ENCODE measurements at regions not wholly inside any gene's neighbourhood (a gene's known extent, or its start where the extent isn't known, plus 50 kb on each side); places are given as distances from the start of the nearest gene placed in this dataset.

DNA sequence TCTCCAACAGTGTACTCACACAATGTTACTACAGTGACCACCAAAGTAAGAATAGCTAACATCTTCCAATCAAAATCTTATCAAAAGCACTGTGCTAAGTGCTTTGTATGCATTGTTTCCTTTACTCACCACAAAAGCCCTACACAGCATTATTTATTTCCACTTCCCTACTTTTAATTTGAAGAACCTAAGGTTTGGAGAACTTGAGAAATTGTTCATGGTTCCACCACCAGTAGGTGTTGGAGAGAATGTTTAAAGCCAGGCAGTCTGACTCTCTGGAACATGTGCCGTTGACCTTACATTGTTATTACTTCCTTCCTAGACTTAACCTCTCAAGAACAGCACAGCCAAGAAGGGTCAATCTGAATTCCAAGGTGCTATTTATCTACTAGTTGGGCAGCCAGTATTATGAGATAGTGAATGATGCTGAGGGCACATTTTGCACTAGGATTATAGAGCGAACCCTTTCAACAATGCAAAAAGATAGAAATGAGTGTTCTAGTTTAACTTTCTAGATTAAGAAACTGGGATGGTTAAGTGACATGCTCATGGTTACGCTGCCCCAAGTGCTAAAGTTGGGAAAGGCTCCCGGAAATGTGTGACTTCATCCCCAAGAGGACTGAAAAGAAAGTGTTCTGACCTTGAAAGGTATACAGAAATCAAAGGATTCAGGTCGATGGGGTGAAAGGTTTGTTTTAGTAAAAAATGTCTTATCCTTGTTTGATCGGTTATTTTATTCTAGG is 55.2 kb upstream of the FAM136A start:
- WGBS (ENCODE audit: insufficient coverage), result 78% methylated on average over 5 of the region's 6 CpGs
- ChIA-PET POLR2A (no interaction called here), CTCF (interaction anchor here in 1 of 2 donors (0.6 kb wide), 1 partner anchor 30 kb away, joined by 3 read pairs; no protein-coding TSS in a partner anchor)
- H3K27me3 ChIP-seq (replicated peaks in 1 of 2; ENCODE audit: control insufficient read depth in 2 of 2, extremely low read depth in 1 of 2, insufficient read depth in 2 of 2, low read length in 1 of 2), result peaks cover 0 to under 1% of the 10 kb centered on the region in 2 experiments
- DNase-seq, result no peak
- peaks cover 0 to 15% of the 10 kb centered on the region in 2 donors for H3K27me3 Mint-ChIP-seq
- H3K36me3 Mint-ChIP-seq, result no peaks in the 10 kb centered on the region
- H3K4me1 ChIP-seq (ENCODE audit: control insufficient read depth in 1 of 2, extremely low read depth in 1 of 2, insufficient read depth in 2 of 2, low read length in 2 of 2), result no peaks in the 10 kb centered on the region
- H3K4me1 Mint-ChIP-seq, result no peaks in the 10 kb centered on the region
- H3K9me3 Mint-ChIP-seq, result no peaks in the 10 kb centered on the region
- H3K27ac Mint-ChIP-seq, result no peak overlapping the region
- H3K36me3 ChIP-seq (ENCODE audit: control insufficient read depth in 2 of 2, extremely low read depth in 1 of 2, insufficient read depth in 1 of 2, low read length in 1 of 2), result no peaks in the 10 kb centered on the region
- no peak overlapping the region for H3K4me3 Mint-ChIP-seq
- no peak for ATAC-seq (replicated peaks in 1 of 4)
- H3K9me3 ChIP-seq, result no peaks in the 10 kb centered on the region
- H3K4me3 ChIP-seq (ENCODE audit: control insufficient read depth in 1 of 2, extremely low read depth in 1 of 2, low read length in 1 of 2), result no peak overlapping the region
- H3K27ac ChIP-seq (ENCODE audit: low read length), result no peak overlapping the region

DNA sequence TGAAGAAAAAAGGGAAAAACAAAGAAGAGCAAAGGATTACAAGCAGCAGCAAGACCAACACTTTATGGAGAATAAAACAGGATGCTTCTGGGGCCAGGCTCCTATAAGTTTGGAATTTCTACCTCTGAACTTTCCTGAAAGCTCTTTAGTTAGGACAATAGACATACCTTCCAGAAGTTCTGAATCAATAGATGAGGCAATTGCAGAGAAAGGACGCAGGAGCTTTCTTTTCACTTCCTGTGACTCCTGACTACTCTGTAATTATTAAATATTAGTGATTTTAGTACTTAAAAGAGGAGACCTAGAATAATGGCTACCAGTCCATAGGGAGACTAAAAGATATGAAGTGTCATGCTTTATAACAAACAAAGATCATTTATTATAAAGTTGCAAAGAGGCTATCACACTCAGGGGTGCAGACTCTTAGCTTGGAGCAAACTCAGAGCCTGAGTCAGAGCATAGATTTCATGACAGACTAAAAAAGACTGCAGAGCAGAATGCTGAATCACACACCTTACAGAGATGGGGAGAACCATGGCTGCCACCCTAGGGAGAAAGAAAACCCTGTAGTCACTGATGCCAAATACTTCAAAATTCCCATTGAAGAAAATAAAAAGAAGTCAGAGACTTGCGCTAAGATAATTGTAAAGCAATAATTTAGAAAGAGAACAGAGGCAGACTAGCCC is 52.5 kb upstream of the FAM136A start:
- Mint-ChIP-seq H3K9me3 (no peaks in the 10 kb centered on the region), H3K4me1 (no peaks in the 10 kb centered on the region), H3K27me3 (peaks cover 6 to 23% of the 10 kb centered on the region in 2 donors), H3K4me3 (no peak overlapping the region), H3K27ac (no peak overlapping the region), H3K36me3 (no peaks in the 10 kb centered on the region)
- Histone ChIP-seq H3K27me3 (replicated peaks in 1 of 2; ENCODE audit: control insufficient read depth in 2 of 2, extremely low read depth in 1 of 2, insufficient read depth in 2 of 2, low read length in 1 of 2) (peaks cover 0 to 4% of the 10 kb centered on the region in 2 experiments), H3K36me3 (ENCODE audit: control insufficient read depth in 2 of 2, extremely low read depth in 1 of 2, insufficient read depth in 1 of 2, low read length in 1 of 2) (no peaks in the 10 kb centered on the region), H3K4me1 (ENCODE audit: control insufficient read depth in 1 of 2, extremely low read depth in 1 of 2, insufficient read depth in 2 of 2, low read length in 2 of 2) (no peaks in the 10 kb centered on the region), H3K27ac (ENCODE audit: low read length) (no peak overlapping the region), H3K4me3 (ENCODE audit: control insufficient read depth in 1 of 2, extremely low read depth in 1 of 2, low read length in 1 of 2) (no peak overlapping the region), H3K9me3 (no peaks in the 10 kb centered on the region)
- no peak for ATAC-seq (replicated peaks in 1 of 4)
- ChIA-PET CTCF (no interaction called here), POLR2A (no interaction called here)
- no peak for DNase-seq
- 100% methylated on average over 1 of the region's 2 CpGs for WGBS (ENCODE audit: insufficient coverage)
